HUES64 (cell line): ENCODE measurements at regions not wholly inside any gene's neighbourhood (a gene's known extent, or its start where the extent isn't known, plus 50 kb on each side); places are given as distances from the start of the nearest gene placed in this dataset.

Source experiments
- H3K27ac ChIP-seq: 2 replicates; pipeline ENCODE4 v1.7.0; 2013; ENCODE audit warnings: low read depth, low read length, inconsistent platforms
- H3K27me3 ChIP-seq: 2 replicates; pipeline ENCODE4 v1.6.1; 2013; ENCODE audit warnings: mild to moderate bottlenecking, low read length; ENCODE audit not compliant: insufficient read depth
- H3K36me3 ChIP-seq: 2 replicates; pipeline ENCODE4 v1.6.1; 2013; ENCODE audit warnings: mild to moderate bottlenecking, low read length; ENCODE audit not compliant: insufficient read depth
- H3K4me1 ChIP-seq: 2 replicates; pipeline ENCODE4 v1.6.1; 2013; ENCODE audit warnings: mild to moderate bottlenecking, low read length, moderate library complexity; ENCODE audit not compliant: insufficient read depth
- H3K4me3 ChIP-seq: 2 replicates; pipeline ENCODE4 v1.5.1; 2013; ENCODE audit warnings: mild to moderate bottlenecking, low read length, moderate library complexity
- H3K9ac ChIP-seq: 2 replicates; pipeline ENCODE4 v1.6.1; 2013; ENCODE audit warnings: mild to moderate bottlenecking, low read depth, low read length
- H3K9me3 ChIP-seq: 2 replicates; pipeline ENCODE4 v1.6.1; 2013; ENCODE audit warnings: low read depth, low read length; ENCODE audit not compliant: insufficient read depth
- WGBS: fragments of 150-250, 120-280 bp; methylation state at CpG from one replicate; pipeline ENCODE4 v1.1.7; 2013; ENCODE audit warnings: missing lambda C conversion rate; 5-methylcytosine and 5-hydroxymethylcytosine counted together

GRCh38 chr13:90896002-90896401, 451.5 kb upstream of the MIR17HG start:
- H3K9me3 ChIP-seq, result no peaks in the 10 kb centered on the region
- H3K4me1 ChIP-seq, result no peaks in the 10 kb centered on the region
- H3K36me3 ChIP-seq, result no peaks in the 10 kb centered on the region
- H3K4me3 ChIP-seq, result no peak overlapping the region
- no peak overlapping the region for H3K27ac ChIP-seq
- no peak overlapping the region for H3K9ac ChIP-seq
- WGBS, result 99% methylated on average over 2 of the region's 2 CpGs
- H3K27me3 ChIP-seq, result no peaks in the 10 kb centered on the region

- WGBS, result 100% methylated on average over 1 of the region's 1 CpG
- Histone ChIP-seq H3K36me3 (no peaks in the 10 kb centered on the region), H3K4me3 (no peak overlapping the region), H3K9me3 (no peaks in the 10 kb centered on the region), H3K9ac (no peak overlapping the region), H3K4me1 (no peaks in the 10 kb centered on the region), H3K27ac (no peak overlapping the region), H3K27me3 (no peaks in the 10 kb centered on the region)
These were observed 448.7 kb upstream of the MIR17HG start for GRCh38 chr13:90898811-90899210.

GRCh38 chr13:90899416-90899815, 448.1 kb upstream of the MIR17HG start:
- no peaks in the 10 kb centered on the region for H3K36me3 ChIP-seq
- no peaks in the 10 kb centered on the region for H3K27me3 ChIP-seq
- no peak overlapping the region for H3K9ac ChIP-seq
- no peak overlapping the region for H3K4me3 ChIP-seq
- no peaks in the 10 kb centered on the region for H3K4me1 ChIP-seq
- WGBS, result no CpG with 5 or more reads among the region's 1 CpG
- no peak overlapping the region for H3K27ac ChIP-seq
- H3K9me3 ChIP-seq, result no peaks in the 10 kb centered on the region

- H3K4me3 ChIP-seq, result no peak overlapping the region
- H3K9me3 ChIP-seq, result no peaks in the 10 kb centered on the region
- WGBS, result 99% methylated on average over 2 of the region's 2 CpGs
- no peaks in the 10 kb centered on the region for H3K4me1 ChIP-seq
- no peaks in the 10 kb centered on the region for H3K36me3 ChIP-seq
- H3K27ac ChIP-seq, result no peak overlapping the region
- H3K27me3 ChIP-seq, result no peaks in the 10 kb centered on the region
- no peak overlapping the region for H3K9ac ChIP-seq
These were observed 445.2 kb upstream of the MIR17HG start for GRCh38 chr13:90902255-90902654.

- H3K9ac ChIP-seq, result no peak overlapping the region
- WGBS, result no CpG with 5 or more reads among the region's 1 CpG
- no peaks in the 10 kb centered on the region for H3K4me1 ChIP-seq
- no peaks in the 10 kb centered on the region for H3K36me3 ChIP-seq
- H3K27ac ChIP-seq, result no peak overlapping the region
- no peaks in the 10 kb centered on the region for H3K27me3 ChIP-seq
- no peak overlapping the region for H3K4me3 ChIP-seq
- H3K9me3 ChIP-seq, result no peaks in the 10 kb centered on the region
These were observed 440.9 kb upstream of the MIR17HG start for GRCh38 chr13:90906554-90906953.

- H3K9ac ChIP-seq, result no peak overlapping the region
- no peaks in the 10 kb centered on the region for H3K36me3 ChIP-seq
- H3K27ac ChIP-seq, result no peak overlapping the region
- 96% methylated on average over 2 of the region's 2 CpGs for WGBS
- H3K4me1 ChIP-seq, result no peaks in the 10 kb centered on the region
- H3K9me3 ChIP-seq, result no peaks in the 10 kb centered on the region
- no peaks in the 10 kb centered on the region for H3K27me3 ChIP-seq
- H3K4me3 ChIP-seq, result no peak overlapping the region
These were observed 438.7 kb upstream of the MIR17HG start for GRCh38 chr13:90908792-90909191.

- no peak overlapping the region for H3K4me3 ChIP-seq
- H3K27ac ChIP-seq, result no peak overlapping the region
- H3K36me3 ChIP-seq, result no peaks in the 10 kb centered on the region
- H3K27me3 ChIP-seq, result no peaks in the 10 kb centered on the region
- H3K4me1 ChIP-seq, result no peaks in the 10 kb centered on the region
- H3K9me3 ChIP-seq, result no peaks in the 10 kb centered on the region
- WGBS, result 85% methylated on average over 3 of the region's 3 CpGs
- no peak overlapping the region for H3K9ac ChIP-seq
These were observed 437.4 kb upstream of the MIR17HG start for GRCh38 chr13:90910018-90910639.

- Histone ChIP-seq H3K27me3 (no peaks in the 10 kb centered on the region), H3K9me3 (no peaks in the 10 kb centered on the region), H3K9ac (no peak overlapping the region), H3K4me3 (no peak overlapping the region), H3K36me3 (no peaks in the 10 kb centered on the region), H3K27ac (no peak overlapping the region), H3K4me1 (no peaks in the 10 kb centered on the region)
- WGBS, result no CpG with 5 or more reads among the region's 1 CpG
These were observed 435.2 kb upstream of the MIR17HG start for GRCh38 chr13:90912247-90912646.

- H3K36me3 ChIP-seq, result no peaks in the 10 kb centered on the region
- no peak overlapping the region for H3K9ac ChIP-seq
- H3K4me1 ChIP-seq, result peaks cover 8% of the 10 kb centered on the region
- H3K9me3 ChIP-seq, result no peaks in the 10 kb centered on the region
- H3K27ac ChIP-seq, result peak overlapping the region; percentile 20; the same call in 1 of the 2 replicates
- H3K27me3 ChIP-seq, result no peaks in the 10 kb centered on the region
- 64% methylated on average over 1 of the region's 2 CpGs for WGBS
- H3K4me3 ChIP-seq, result no peak overlapping the region
These were observed 429.0 kb upstream of the MIR17HG start for GRCh38 chr13:90918536-90918935.

GRCh38 chr13:90919153-90919552, 428.3 kb upstream of the MIR17HG start:
- Histone ChIP-seq H3K9ac (no peak overlapping the region), H3K4me1 (peaks cover 8% of the 10 kb centered on the region), H3K4me3 (no peak overlapping the region), H3K27ac (no peak overlapping the region), H3K36me3 (no peaks in the 10 kb centered on the region), H3K27me3 (no peaks in the 10 kb centered on the region), H3K9me3 (no peaks in the 10 kb centered on the region)
- 87% methylated on average over 3 of the region's 3 CpGs for WGBS

GRCh38 chr13:90926459-90926858, 421.0 kb upstream of the MIR17HG start:
- H3K27ac ChIP-seq, result no peak overlapping the region
- no peak overlapping the region for H3K9ac ChIP-seq
- no peaks in the 10 kb centered on the region for H3K36me3 ChIP-seq
- no peaks in the 10 kb centered on the region for H3K9me3 ChIP-seq
- WGBS, result 91% methylated on average over 2 of the region's 2 CpGs
- no peaks in the 10 kb centered on the region for H3K4me1 ChIP-seq
- H3K4me3 ChIP-seq, result no peak overlapping the region
- no peaks in the 10 kb centered on the region for H3K27me3 ChIP-seq

- Histone ChIP-seq H3K36me3 (no peaks in the 10 kb centered on the region), H3K4me1 (no peaks in the 10 kb centered on the region), H3K27me3 (no peaks in the 10 kb centered on the region), H3K9ac (no peak overlapping the region), H3K27ac (no peak overlapping the region), H3K9me3 (no peaks in the 10 kb centered on the region), H3K4me3 (no peak overlapping the region)
- WGBS, result 94% methylated on average over 7 of the region's 7 CpGs
These were observed 419.4 kb upstream of the MIR17HG start for GRCh38 chr13:90928109-90928508.
